AG09319 (cell line): ENCODE measurements at regions not wholly inside any gene's neighbourhood (a gene's known extent, or its start where the extent isn't known, plus 50 kb on each side); places are given as distances from the start of the nearest gene placed in this dataset.

ENCODE experiments used
- DNase-seq: peaks from one replicate; pipeline ENCODE4 v3.0.0-alpha.2; 2010; ENCODE audit warnings: low read depth; ENCODE audit errors: extremely low read depth
- TF ChIP-seq, protein P1 (sequence below): IDR thresholded peaks from 2 replicates; pipeline ENCODE4 v1.5.1; 2011; ENCODE audit warnings: low read depth, mild to moderate bottlenecking, inconsistent platforms, low read length, moderate library complexity

- DNase-seq = no peak
- TF ChIP-seq, protein P1, sequence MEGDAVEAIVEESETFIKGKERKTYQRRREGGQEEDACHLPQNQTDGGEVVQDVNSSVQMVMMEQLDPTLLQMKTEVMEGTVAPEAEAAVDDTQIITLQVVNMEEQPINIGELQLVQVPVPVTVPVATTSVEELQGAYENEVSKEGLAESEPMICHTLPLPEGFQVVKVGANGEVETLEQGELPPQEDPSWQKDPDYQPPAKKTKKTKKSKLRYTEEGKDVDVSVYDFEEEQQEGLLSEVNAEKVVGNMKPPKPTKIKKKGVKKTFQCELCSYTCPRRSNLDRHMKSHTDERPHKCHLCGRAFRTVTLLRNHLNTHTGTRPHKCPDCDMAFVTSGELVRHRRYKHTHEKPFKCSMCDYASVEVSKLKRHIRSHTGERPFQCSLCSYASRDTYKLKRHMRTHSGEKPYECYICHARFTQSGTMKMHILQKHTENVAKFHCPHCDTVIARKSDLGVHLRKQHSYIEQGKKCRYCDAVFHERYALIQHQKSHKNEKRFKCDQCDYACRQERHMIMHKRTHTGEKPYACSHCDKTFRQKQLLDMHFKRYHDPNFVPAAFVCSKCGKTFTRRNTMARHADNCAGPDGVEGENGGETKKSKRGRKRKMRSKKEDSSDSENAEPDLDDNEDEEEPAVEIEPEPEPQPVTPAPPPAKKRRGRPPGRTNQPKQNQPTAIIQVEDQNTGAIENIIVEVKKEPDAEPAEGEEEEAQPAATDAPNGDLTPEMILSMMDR = no peak
Measured at GRCh38 chr3:178085817-178086123, 450.5 kb upstream of the KCNMB2 start.

DNA sequence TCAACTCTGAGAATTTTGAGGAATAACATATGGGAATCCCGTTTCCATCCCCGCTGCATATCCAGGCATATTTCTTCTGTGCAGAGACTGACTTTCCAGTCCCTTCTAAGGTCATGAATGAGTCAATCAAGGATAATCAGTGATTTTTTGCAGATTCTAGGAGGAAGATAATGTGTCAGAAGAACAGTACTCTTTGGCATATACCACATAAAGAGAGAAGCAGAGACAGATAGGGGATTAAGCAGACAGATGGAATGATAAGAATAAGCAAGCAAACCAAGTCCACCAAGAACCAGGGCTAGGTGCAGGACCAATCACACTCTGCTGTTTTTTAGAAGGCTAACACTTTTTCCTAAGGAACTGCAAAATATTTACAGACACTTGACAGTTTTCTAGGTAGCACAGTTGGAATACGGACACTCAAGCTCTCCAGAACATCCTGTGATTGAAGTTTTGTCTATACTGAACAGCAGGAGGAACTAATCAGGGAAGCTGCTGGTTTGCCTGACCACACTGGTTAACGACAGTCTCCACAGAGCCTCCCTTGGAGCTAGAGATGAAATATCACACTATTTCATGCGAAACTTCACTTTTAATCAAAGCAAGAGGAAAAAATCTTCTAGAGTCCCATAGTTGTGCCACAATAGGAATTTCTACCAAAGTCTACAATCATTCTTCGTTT is 450.0 kb upstream of the KCNMB2 start:
- no peak for DNase-seq

DNA sequence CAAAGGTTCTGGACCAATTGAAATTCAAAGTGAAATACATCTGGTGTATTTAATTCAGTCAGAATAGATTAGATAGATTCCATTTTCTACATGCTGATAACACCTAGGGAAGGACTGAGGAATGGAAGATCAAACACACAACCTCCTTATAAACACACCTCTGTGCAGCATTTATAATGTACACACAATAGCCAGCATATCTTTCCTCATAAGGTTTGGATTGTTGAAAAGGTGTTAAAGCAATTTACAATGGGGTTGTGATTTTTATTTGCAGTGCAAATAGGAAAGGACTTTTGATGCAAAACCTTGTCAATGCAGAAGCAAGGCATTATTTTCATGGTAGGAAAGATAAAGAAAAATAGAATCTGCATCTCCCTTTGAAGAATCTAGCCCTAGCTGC is 448.9 kb upstream of the KCNMB2 start:
- TF ChIP-seq, protein P1 = no peak
- DNase-seq = no peak

More for the DNA sequence above, 450.0 kb upstream of the KCNMB2 start:
- TF ChIP-seq, protein P1 = no peak

GRCh38 chr3:178088963-178089362 is 447.3 kb upstream of the KCNMB2 start:
- DNase-seq = no peak

DNA sequence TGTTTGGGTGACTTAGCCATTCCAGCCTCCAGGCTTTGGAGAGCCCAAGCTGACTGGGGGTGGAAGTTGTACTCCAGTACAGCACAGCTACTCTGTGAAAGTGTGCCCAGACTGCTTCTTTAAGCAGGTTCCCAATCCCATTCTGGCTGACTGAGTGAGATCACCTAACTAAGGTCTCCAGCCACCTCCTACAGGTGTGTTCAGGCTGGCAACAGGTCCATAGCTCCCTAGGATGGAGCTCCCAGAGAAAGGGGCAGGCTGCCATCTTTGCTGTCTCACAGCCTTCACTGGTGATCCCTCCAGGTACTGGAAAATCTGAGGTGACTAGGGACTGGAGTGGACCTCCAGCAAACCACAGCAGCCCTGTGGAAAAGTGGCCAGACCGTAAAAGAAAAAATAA is 445.3 kb upstream of the KCNMB2 start:
- no peak for DNase-seq
- TF ChIP-seq, protein P1 = no peak

More at GRCh38 chr3:178088963-178089362, 447.3 kb upstream of the KCNMB2 start:
- TF ChIP-seq, protein P1 = no peak

- TF ChIP-seq, protein P1 = no peak
Measured at GRCh38 chr3:178095522-178095921, 440.7 kb upstream of the KCNMB2 start.

DNA sequence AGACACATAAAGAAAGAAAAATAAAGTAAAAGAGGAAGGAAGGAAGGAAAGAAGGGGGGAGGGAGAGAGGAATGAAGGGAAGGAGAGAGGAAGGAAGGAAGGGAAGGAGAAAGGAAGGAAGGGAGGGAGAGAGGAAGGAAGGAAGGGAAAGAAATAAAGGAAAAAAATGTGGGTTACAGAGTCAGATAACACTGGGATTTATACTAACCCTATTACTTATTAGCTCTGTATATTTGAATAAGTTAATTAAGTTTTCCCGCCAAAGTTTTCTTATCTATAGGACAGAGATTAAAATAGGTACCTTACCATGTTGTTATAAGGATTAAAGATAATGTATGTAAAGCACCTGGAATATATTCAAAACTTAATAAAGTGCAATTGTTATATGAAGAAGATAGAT is 439.3 kb upstream of the KCNMB2 start:
- TF ChIP-seq, protein P1 = no peak
- no peak for DNase-seq

More at GRCh38 chr3:178095522-178095921, 440.7 kb upstream of the KCNMB2 start:
- no peak for DNase-seq
